Colonic mucosa (tissue), 4 donors: ENCODE measurements at regions not wholly inside any gene's neighbourhood (a gene's known extent, or its start where the extent isn't known, plus 50 kb on each side); places are given as distances from the start of the nearest gene placed in this dataset.

Experiments
- DNase-seq: peaks from one replicate; pipeline ENCODE4 v3.0.0-alpha.2; 2020
- H3K27ac ChIP-seq: fragments of 200-600 bp; one replicate; pipeline ENCODE4 v1.8.0; 2021
- H3K27me3 ChIP-seq: fragments of 200-600 bp; one replicate; pipeline ENCODE4 v1.8.0; 2021
- H3K36me3 ChIP-seq: fragments of 200-600 bp; one replicate; pipeline ENCODE4 v1.8.0; 2021
- H3K4me1 ChIP-seq: fragments of 200-600 bp; one replicate; pipeline ENCODE4 v1.8.0; 2021; ENCODE audit warnings: mild to moderate bottlenecking
- H3K4me3 ChIP-seq: fragments of 200-600 bp; one replicate; pipeline ENCODE4 v1.8.0; 2021
- H3K9ac ChIP-seq, 2 donors: one replicate each; pipeline ENCODE4 v1.7.0; 2013; ENCODE audit warnings: control low read depth in 2 of 2, low read depth in 2 of 2, low read length in 2 of 2
- H3K9me3 ChIP-seq: fragments of 200-600 bp; one replicate; pipeline ENCODE4 v1.8.0; 2021
- CTCF ChIP-seq: fragments of 200-600 bp; IDR thresholded peaks from one replicate; pipeline ENCODE4 v1.8.0; 2022; ENCODE audit warnings: antibody characterized with exemption, mild to moderate bottlenecking
- intact Hi-C: fragments of 100-400 bp; cut with DNase I; formaldehyde crosslinking; loops from one replicate; pipeline ENCODE4 v1.14.1; 2022
- donor health status: healthy.
- donor health status: DM: no; HTN: no; CAD: no.
- donor health status: DM: no; HTN: no; CAD: no.

- Histone ChIP-seq H3K9ac (no peak overlapping the region), H3K9me3 (no peaks in the 10 kb centered on the region), H3K4me1 (no peaks in the 10 kb centered on the region), H3K36me3 (no peaks in the 10 kb centered on the region), H3K4me3 (no peak overlapping the region), H3K27me3 (no peaks in the 10 kb centered on the region), H3K27ac (no peak overlapping the region)
- no peak for TF ChIP-seq CTCF
- no peak for DNase-seq
- intact Hi-C loops = no loop called here
Measured at GRCh38 chr3:148240351-148240750, 457.4 kb upstream of the AGTR1 start.

GRCh38 chr3:148243609-148244008, 454.1 kb upstream of the AGTR1 start:
- H3K27me3 ChIP-seq = no peaks in the 10 kb centered on the region
- no peak overlapping the region for H3K27ac ChIP-seq
- no peaks in the 10 kb centered on the region for H3K4me1 ChIP-seq
- no peaks in the 10 kb centered on the region for H3K9me3 ChIP-seq
- H3K4me3 ChIP-seq = no peak overlapping the region
- no peak for TF ChIP-seq CTCF
- no peaks in the 10 kb centered on the region for H3K36me3 ChIP-seq
- intact Hi-C loops = no loop called here
- no peak overlapping the region for H3K9ac ChIP-seq
- no peak for DNase-seq

- H3K27ac ChIP-seq = no peak overlapping the region
- no peak overlapping the region for H3K9ac ChIP-seq
- H3K4me3 ChIP-seq = no peak overlapping the region
- no peaks in the 10 kb centered on the region for H3K27me3 ChIP-seq
- intact Hi-C loops = no loop called here
- H3K9me3 ChIP-seq = no peaks in the 10 kb centered on the region
- no peaks in the 10 kb centered on the region for H3K4me1 ChIP-seq
- DNase-seq = no peak
- H3K36me3 ChIP-seq = no peaks in the 10 kb centered on the region
- no peak for TF ChIP-seq CTCF
Measured at GRCh38 chr3:148246291-148246923, 451.3 kb upstream of the AGTR1 start.

GRCh38 chr3:148253713-148254112, 444.0 kb upstream of the AGTR1 start:
- Histone ChIP-seq H3K4me1 (no peaks in the 10 kb centered on the region), H3K27ac (no peak overlapping the region), H3K9ac (no peak overlapping the region), H3K9me3 (no peaks in the 10 kb centered on the region), H3K27me3 (no peaks in the 10 kb centered on the region), H3K4me3 (no peak overlapping the region), H3K36me3 (no peaks in the 10 kb centered on the region)
- no peak for DNase-seq
- TF ChIP-seq CTCF = no peak
- intact Hi-C loops = no loop called here

GRCh38 chr3:148254402-148254801, 443.3 kb upstream of the AGTR1 start:
- intact Hi-C loops = no loop called here
- no peak for TF ChIP-seq CTCF
- H3K36me3 ChIP-seq = no peaks in the 10 kb centered on the region
- H3K4me3 ChIP-seq = no peak overlapping the region
- H3K4me1 ChIP-seq = no peaks in the 10 kb centered on the region
- no peaks in the 10 kb centered on the region for H3K9me3 ChIP-seq
- H3K27ac ChIP-seq = no peak overlapping the region
- H3K27me3 ChIP-seq = no peaks in the 10 kb centered on the region
- no peak overlapping the region for H3K9ac ChIP-seq
- no peak for DNase-seq
